ENCODE measurements at regions not wholly inside any gene's neighbourhood (a gene's known extent, or its start where the extent isn't known, plus 50 kb on each side); places are given as distances from the start of the nearest gene placed in this dataset.
"Not testable (repeated sequence)": the region's sequence is repeated elsewhere in the genome, so short reads cannot be mapped to it uniquely, and the experiment has no call there.

GRCh38 chr20:43837856-43838702, 76.6 kb upstream of the TOX2 start:
- DNase-seq: no peak

- no peak for DNase-seq
Observed at GRCh38 chr20:43836790-43837189, 77.9 kb upstream of the TOX2 start.

- DNase-seq: no peak
Observed at GRCh38 chr20:43835944-43836508, 78.6 kb upstream of the TOX2 start.

GRCh38 chr20:43833511-43834395, 80.9 kb upstream of the TOX2 start:
- DNase-seq: no peak

GRCh38 chr20:43832961-43833360, 81.7 kb upstream of the TOX2 start:
- DNase-seq: no peak

- DNase-seq: no peak
Observed at GRCh38 chr20:43832096-43832816, 82.4 kb upstream of the TOX2 start.

GRCh38 chr20:43831481-43832065, 83.1 kb upstream of the TOX2 start:
- no peak for DNase-seq

GRCh38 chr20:43830883-43831282, 83.8 kb upstream of the TOX2 start:
- DNase-seq: no peak

- DNase-seq: no peak
Observed at GRCh38 chr20:43829951-43830690, 84.5 kb upstream of the TOX2 start.

- no peak for DNase-seq
Observed at GRCh38 chr20:43827940-43828562, 86.6 kb upstream of the TOX2 start.

GRCh38 chr20:43826943-43827342, 87.7 kb upstream of the TOX2 start:
- DNase-seq: not testable (repeated sequence)

- DNase-seq: no peak
Observed at GRCh38 chr20:43825581-43825980, 89.1 kb upstream of the TOX2 start.

GRCh38 chr20:43825051-43825402, 89.6 kb upstream of the TOX2 start:
- no peak for DNase-seq

GRCh38 chr20:43824309-43825050, 90.2 kb upstream of the TOX2 start:
- DNase-seq: no peak

- DNase-seq: no peak
Observed at GRCh38 chr20:43821795-43822194, 92.9 kb upstream of the TOX2 start.

- no peak for DNase-seq
Observed at GRCh38 chr20:43820731-43821330, 93.8 kb upstream of the TOX2 start.

- DNase-seq: no peak
Observed at GRCh38 chr20:43812216-43812615, 85.4 kb upstream of the GTSF1L start.

GRCh38 chr20:43809206-43809819, 82.5 kb upstream of the GTSF1L start:
- no peak for DNase-seq

- DNase-seq: no peak
Observed at GRCh38 chr20:43804781-43805180, 78.0 kb upstream of the GTSF1L start.

Data from skin of body (tissue), 1 donor.